ENCODE measurements at regions not wholly inside any gene's neighbourhood (a gene's known extent, or its start where the extent isn't known, plus 50 kb on each side); places are given as distances from the start of the nearest gene placed in this dataset.
"Not testable (repeated sequence)": the region's sequence is repeated elsewhere in the genome, so short reads cannot be mapped to it uniquely, and the experiment has no call there.

GRCh38 chr18:4797002-4797685 is 342.0 kb upstream of the DLGAP1 start:
- in situ Hi-C loops (cut with MboI; ENCODE audit: low sequenced_read_pairs): no loop called here

- in situ Hi-C loops (cut with MboI; ENCODE audit: low sequenced_read_pairs): no loop called here
These were observed 334.4 kb upstream of the DLGAP1 start for GRCh38 chr18:4789506-4789905.

DNA sequence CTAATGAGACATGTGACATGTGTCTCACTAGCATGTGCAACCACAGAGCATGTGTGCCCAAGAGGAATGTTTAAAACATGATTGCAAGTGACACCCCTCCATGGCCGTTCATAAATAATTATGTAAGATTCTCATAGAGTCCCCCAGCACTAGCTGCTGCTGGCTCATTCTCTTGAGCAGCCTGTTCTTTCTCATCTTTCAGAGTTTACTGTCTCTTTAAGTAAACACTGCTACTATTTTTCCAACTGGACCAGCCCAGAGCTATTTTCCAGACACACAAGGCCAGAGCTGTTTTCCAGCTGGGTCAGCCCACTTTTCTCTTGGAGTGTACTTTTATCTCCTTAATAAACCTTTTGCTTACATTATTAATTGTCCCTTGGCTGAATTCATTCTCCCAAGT is 326.8 kb upstream of the DLGAP1 start:
- in situ Hi-C loops (cut with MboI; ENCODE audit: low sequenced_read_pairs): no loop called here

DNA sequence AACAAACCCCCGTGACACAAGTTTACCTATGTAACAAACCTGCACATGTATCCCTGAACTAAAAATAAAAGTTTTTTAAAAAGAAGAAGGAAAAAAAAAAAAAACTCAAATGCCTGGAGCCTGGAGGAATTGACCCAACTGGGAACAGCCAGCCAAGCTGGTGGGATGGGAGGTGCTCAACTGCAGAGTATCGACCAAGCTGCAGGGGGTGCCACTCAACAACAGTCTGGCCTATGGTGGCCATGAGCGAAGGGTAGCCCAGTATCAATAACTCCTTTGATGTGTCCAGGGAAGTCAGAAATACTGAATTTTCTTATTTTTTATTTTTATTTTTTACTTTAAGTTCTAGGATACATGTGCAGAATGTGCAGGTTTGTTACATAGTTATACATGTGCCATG is 310.3 kb upstream of the DLGAP1 start:
- in situ Hi-C loops (cut with MboI; ENCODE audit: low sequenced_read_pairs): no loop called here

- in situ Hi-C loops (cut with MboI; ENCODE audit: low sequenced_read_pairs): no loop called here
These were observed 307.2 kb upstream of the DLGAP1 start for GRCh38 chr18:4762330-4762729.

- in situ Hi-C loops (cut with MboI; ENCODE audit: low sequenced_read_pairs): no loop called here
These were observed 303.9 kb upstream of the DLGAP1 start for GRCh38 chr18:4758980-4759379.

DNA sequence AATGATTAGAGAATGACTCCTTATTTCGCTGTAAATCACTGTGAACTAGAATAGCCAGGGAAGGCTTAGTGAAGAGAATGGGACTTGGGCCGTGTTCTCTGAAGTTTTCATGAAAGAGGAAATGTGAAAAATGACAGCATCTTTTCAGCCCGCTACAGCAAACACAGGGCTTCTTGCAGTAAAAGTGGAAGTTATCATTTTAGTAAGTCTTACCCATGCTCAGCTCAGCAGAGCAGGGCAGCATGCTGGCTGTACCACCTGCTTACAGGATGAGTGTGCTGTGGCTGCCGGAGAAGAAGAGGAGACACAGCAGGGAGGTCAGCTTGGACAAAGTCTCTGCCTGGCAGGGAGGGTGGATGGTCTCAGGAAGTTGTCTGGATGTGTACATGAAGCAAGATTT is 300.7 kb upstream of the DLGAP1 start:
- in situ Hi-C loops (cut with MboI; ENCODE audit: low sequenced_read_pairs): no loop called here

- in situ Hi-C loops (cut with MboI; ENCODE audit: low sequenced_read_pairs): not testable (repeated sequence)
These were observed 298.0 kb upstream of the DLGAP1 start for GRCh38 chr18:4753151-4753550.

DNA sequence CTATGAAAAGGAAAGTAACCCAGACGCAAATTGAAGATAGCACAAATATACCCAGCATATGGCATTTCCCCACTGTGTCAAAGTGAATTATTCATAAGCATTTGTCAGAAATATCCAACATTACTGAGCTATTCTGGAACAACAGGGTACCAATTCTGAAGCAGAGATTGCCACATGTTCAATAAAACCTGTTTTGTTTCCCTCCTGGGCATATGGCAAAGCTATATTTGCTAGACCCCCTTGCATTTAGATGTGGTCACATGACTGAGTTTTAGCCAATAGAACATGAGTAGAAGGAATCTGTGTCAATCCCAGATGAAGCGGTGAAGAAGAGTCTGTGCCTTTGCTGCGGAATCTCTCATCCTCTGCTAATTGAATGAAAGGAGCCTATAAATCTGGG is 296.4 kb upstream of the DLGAP1 start:
- in situ Hi-C loops (cut with MboI; ENCODE audit: low sequenced_read_pairs): no loop called here

- in situ Hi-C loops (cut with MboI; ENCODE audit: low sequenced_read_pairs): no loop called here
These were observed 295.6 kb upstream of the DLGAP1 start for GRCh38 chr18:4750393-4751346.

DNA sequence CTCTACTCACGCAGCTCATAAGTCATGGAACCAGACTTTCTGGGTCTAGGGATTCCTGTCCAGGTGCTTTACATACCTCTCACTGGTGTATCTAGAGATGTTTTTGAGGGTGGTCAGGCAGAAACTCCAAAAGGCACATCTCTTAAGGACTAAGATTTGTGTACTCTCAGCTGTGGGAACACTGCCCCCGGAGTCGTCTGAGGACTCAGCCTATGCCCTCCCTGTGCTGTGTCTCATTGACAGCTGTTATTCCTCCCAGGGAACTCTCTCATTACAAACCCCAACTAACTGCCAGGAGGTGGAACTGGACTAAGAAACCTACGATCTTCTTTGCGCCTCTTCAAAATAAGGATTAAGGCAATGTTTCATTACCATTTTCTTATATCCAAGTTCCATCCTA is 293.9 kb upstream of the DLGAP1 start:
- in situ Hi-C loops (cut with MboI; ENCODE audit: low sequenced_read_pairs): no loop called here

- in situ Hi-C loops (cut with MboI; ENCODE audit: low sequenced_read_pairs): no loop called here
These were observed 279.8 kb upstream of the DLGAP1 start for GRCh38 chr18:4734903-4735302.

DNA sequence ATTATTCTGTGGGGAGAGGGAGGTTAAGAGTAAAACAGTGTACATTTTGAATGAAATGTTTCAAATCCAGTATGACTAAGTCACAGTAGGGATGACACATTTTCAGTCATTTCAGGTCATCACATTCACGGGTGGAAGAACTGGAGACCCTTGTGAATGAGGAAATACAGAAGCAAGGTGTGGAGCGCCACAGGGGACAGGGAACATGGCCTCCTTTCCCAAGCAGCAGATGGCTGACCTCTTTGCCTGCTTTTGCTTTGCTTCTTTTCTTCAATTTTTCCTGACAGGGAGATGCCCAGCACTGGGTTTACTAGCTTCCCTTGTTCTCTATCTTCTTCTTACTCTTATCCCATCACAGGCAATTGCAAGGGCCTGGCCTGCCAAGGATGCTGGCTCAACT is 278.9 kb upstream of the DLGAP1 start:
- in situ Hi-C loops (cut with MboI; ENCODE audit: low sequenced_read_pairs): no loop called here

- in situ Hi-C loops (cut with MboI; ENCODE audit: low sequenced_read_pairs): no loop called here
These were observed 266.4 kb upstream of the DLGAP1 start for GRCh38 chr18:4721545-4721944.

- in situ Hi-C loops (cut with MboI; ENCODE audit: low sequenced_read_pairs): no loop called here
These were observed 265.4 kb upstream of the DLGAP1 start for GRCh38 chr18:4720518-4720917.

DNA sequence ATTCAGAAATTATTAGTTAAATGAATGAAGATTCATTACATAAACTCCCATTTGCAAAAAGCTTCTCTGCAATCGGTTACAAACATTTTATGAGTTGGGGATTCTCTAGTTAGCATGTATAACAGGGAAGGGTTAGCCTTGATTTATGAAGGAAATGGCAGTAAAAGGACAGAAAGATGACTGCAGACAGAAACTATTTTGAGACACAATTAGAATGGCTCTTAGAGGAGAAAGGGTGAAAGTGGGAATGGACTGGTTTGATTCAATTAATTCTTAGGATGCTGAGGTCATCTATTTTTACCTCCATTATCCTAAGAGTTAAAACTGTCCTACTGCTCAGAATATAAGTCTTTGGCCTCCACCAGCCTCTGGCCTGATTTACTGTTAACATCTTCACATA is 250.8 kb upstream of the DLGAP1 start:
- in situ Hi-C loops (cut with MboI; ENCODE audit: low sequenced_read_pairs): no loop called here

DNA sequence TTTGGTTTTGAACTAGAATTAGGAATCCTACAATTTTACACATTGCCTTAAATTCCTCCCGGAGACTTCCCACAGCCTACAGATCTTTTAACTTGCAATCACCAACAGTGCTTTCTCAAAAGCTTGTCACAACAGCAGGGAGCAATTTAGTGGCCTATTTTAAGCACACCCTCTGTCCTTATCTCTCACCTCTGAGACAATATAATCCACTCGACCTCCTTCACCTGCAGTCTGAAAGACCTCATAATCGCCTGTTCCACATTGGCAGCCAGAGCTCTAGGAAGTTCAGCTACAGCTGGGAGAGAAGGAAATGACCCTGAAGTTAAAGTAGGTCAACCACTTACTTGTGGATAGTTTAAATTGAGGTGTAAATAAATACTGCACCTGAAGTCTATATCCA is 249.7 kb upstream of the DLGAP1 start:
- in situ Hi-C loops (cut with MboI; ENCODE audit: low sequenced_read_pairs): no loop called here

DNA sequence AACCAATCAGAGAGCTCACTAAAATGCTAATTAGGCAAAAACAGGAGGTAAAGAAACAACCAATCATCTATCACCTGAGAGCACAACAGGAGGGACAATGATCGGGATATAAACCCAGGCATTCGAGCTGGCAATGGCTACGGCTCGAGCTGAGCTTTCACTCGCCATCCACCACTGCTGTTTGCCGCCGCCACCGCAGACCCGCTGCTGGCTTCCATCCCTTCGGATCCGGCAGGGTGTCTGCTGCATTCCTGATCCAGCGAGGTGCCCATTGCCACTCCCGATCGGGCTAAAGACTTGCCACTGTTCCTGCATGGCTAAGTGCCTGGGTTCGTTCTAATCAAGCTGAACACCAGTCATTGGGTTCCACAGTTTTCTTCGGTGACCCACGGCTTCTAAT is 236.7 kb upstream of the DLGAP1 start:
- in situ Hi-C loops (cut with MboI; ENCODE audit: low sequenced_read_pairs): no loop called here

GRCh38 chr18:4678685-4679084 is 223.6 kb upstream of the DLGAP1 start:
- in situ Hi-C loops (cut with MboI; ENCODE audit: low sequenced_read_pairs): not testable (repeated sequence)

- in situ Hi-C loops (cut with MboI; ENCODE audit: low sequenced_read_pairs): no loop called here
These were observed 221.9 kb upstream of the DLGAP1 start for GRCh38 chr18:4677006-4677405.

GRCh38 chr18:4672162-4672561 is 217.1 kb upstream of the DLGAP1 start:
- in situ Hi-C loops (cut with MboI; ENCODE audit: low sequenced_read_pairs): no loop called here

- in situ Hi-C loops (cut with MboI; ENCODE audit: low sequenced_read_pairs): no loop called here
These were observed 203.7 kb upstream of the DLGAP1 start for GRCh38 chr18:4658804-4659203.
